ENCODE measurements at regions not wholly inside any gene's neighbourhood (a gene's known extent, or its start where the extent isn't known, plus 50 kb on each side); places are given as distances from the start of the nearest gene placed in this dataset.

DNA sequence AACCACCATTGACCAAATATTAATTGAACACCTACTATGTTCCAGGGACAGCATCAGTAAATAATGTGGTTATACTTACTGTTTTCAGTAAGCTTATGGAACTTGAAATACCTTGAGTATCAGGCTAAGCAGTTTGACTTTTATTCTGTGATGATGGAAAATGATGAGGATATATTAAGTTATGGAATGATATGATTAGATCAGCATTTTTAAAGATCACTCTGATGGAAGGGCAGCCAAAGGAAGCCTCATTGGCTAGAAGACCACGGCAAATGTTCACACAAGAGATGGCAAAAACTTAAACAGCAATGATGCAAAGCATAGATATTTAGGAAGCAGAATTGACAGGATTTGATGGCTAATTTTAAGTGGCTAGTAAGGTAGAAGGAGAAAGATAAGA, 266.9 kb upstream of the DPP10 start:
- TF ChIP-seq CTCF (IDR thresholded peaks at IDR 0.05) (no peak), POLR2A (IDR thresholded peaks at IDR 0.05) (no peak)

Data from lower leg skin (tissue), 3 donors.